K562 (cell line): ENCODE measurements at regions not wholly inside any gene's neighbourhood (a gene's known extent, or its start where the extent isn't known, plus 50 kb on each side); places are given as distances from the start of the nearest gene placed in this dataset.
A peak's percentile ranks its signal among the peaks of the same experiment; 100 is the strongest.
"Not testable (repeated sequence)": the region's sequence is repeated elsewhere in the genome, so short reads cannot be mapped to it uniquely, and the experiment has no call there.

Experiments used
- ATAC-seq: fragments of 200-7000 bp; cut with Tn5 transposase; 3 replicates; pipeline ENCODE4 v1.9.1; 2020; ENCODE audit warnings: moderate library complexity
- BruUV-seq: library from RNA; stranded (reverse); fragments of 400-500 nt; replicated peaks from 2 replicates; lab custom pipeline; 2021; lab: Mats Ljungman, UMichigan
- CTCF ChIA-PET: fragments of 300-600 bp; formaldehyde crosslinking; extraction: SDS; loops from one replicate; lab custom pipeline; 2021; ENCODE audit warnings: low intra/inter-chr PET ratio; lab: Yijun Ruan, JAX
- POLR2A ChIA-PET: fragments of 300-600, 350-650 bp; sonication (Branson Sonifier 250); formaldehyde crosslinking; extraction: SDS; loops from one replicate; lab custom pipeline; 2021; ENCODE audit warnings: antibody characterized with exemption, inconsistent platforms; lab: Yijun Ruan, JAX
- DNase-seq, 4 experiments: peaks; one replicate each; pipeline versions ENCODE4 v3.0.0 to v3.0.0-alpha.2; 2011 to 2018; ENCODE audit warnings: low spot score in 3 of 4, mixed read lengths in 3 of 4; ENCODE audit errors: extremely low read depth in 1 of 4
- FAIRE-seq: peaks from 2 replicates; lab custom pipeline; 2011; peaks lifted over from hg19 to GRCh38; lab: Jason Lieb, UNC
- H2AFZ ChIP-seq: 2 replicates; pipeline ENCODE4 v1.6.0; 2011; ENCODE audit warnings: low read depth, low read length, control low read depth, inconsistent platforms
- H3K27ac ChIP-seq: fragments of 200-600 bp; 3 replicates; pipeline ENCODE4 v1.8.0; 2011; ENCODE audit warnings: low read depth, mild to moderate bottlenecking, control low read depth, inconsistent platforms, low read length, moderate library complexity, mixed read lengths; ENCODE audit errors: extremely low read depth
- H3K27me3 ChIP-seq, 2 experiments: fragments of 300-600 bp in 1 of 2; 2 replicates in 1 of 2; 3 replicates in 1 of 2; pipeline versions ENCODE4 v1.6.0 to v1.8.0; 2011; ENCODE audit warnings: inconsistent platforms in 2 of 2, low read length in 2 of 2, mild to moderate bottlenecking in 1 of 2, mixed read lengths in 1 of 2, moderate library complexity in 1 of 2; ENCODE audit not compliant: control insufficient read depth in 2 of 2, insufficient read depth in 2 of 2
- H3K36me3 ChIP-seq: fragments of 300-600 bp; 3 replicates; pipeline ENCODE4 v1.8.0; 2011; ENCODE audit warnings: mild to moderate bottlenecking, low read length, inconsistent platforms; ENCODE audit not compliant: control insufficient read depth, insufficient read depth
- H3K4me1 ChIP-seq, 2 experiments: fragments of 200-600 bp in 1 of 2; replicated peaks in 1 of 2; 2 replicates in 1 of 2; 3 replicates in 1 of 2; pipeline versions ENCODE4 v1.5.1 to v1.8.0; 2011; ENCODE audit warnings: inconsistent platforms in 2 of 2, low read length in 2 of 2, mild to moderate bottlenecking in 1 of 2, mixed read lengths in 1 of 2, moderate library complexity in 1 of 2; ENCODE audit not compliant: control insufficient read depth in 2 of 2, insufficient read depth in 2 of 2
- H3K4me2 ChIP-seq: 2 replicates; pipeline ENCODE4 v1.6.1; 2011; ENCODE audit warnings: low read length, control low read depth, inconsistent platforms, mixed read lengths; ENCODE audit not compliant: insufficient read depth
- H3K4me3 ChIP-seq: fragments of 200-600 bp; sonication (generic), shearing (Covaris generic); 2 replicates; pipeline ENCODE4 v1.5.1; 2016; ENCODE audit warnings: control low read depth, inconsistent platforms
- H3K79me2 ChIP-seq: fragments of 200-600 bp; 3 replicates; pipeline ENCODE4 v1.8.0; 2011; ENCODE audit warnings: low read length, inconsistent platforms; ENCODE audit not compliant: control insufficient read depth, insufficient read depth
- H3K9ac ChIP-seq, 2 experiments: 2 replicates each; pipeline versions ENCODE4 v1.6.0 to v1.6.1; 2011; ENCODE audit warnings: low read depth in 2 of 2, low read length in 2 of 2, control low read depth in 1 of 2, inconsistent platforms in 1 of 2, mild to moderate bottlenecking in 1 of 2, mixed read lengths in 1 of 2; ENCODE audit not compliant: insufficient read depth in 1 of 2
- H3K9me1 ChIP-seq: one replicate; pipeline ENCODE4 v1.6.0; 2011; ENCODE audit warnings: inconsistent platforms, mild to moderate bottlenecking, low read length, moderate library complexity; ENCODE audit not compliant: control insufficient read depth, insufficient read depth
- H3K9me3 ChIP-seq: replicated peaks from 2 replicates; pipeline ENCODE4 v1.5.1; 2011; ENCODE audit warnings: low read depth, low read length, inconsistent platforms; ENCODE audit not compliant: control insufficient read depth, insufficient read depth
- H4K20me1 ChIP-seq: replicated peaks from 2 replicates; pipeline ENCODE4 v1.6.1; 2011; ENCODE audit warnings: low read length, inconsistent platforms, mixed read lengths; ENCODE audit not compliant: control insufficient read depth, insufficient read depth
- BRF1 ChIP-seq: IDR thresholded peaks from 3 replicates; pipeline ENCODE4 v1.6.1; 2011; ENCODE audit warnings: borderline replicate concordance, mild to moderate bottlenecking; ENCODE audit not compliant: insufficient read length; ENCODE audit errors: extremely low read depth
- CBFB ChIP-seq: sonication (generic); formaldehyde crosslinking; IDR thresholded peaks from 2 replicates; pipeline ENCODE4 v1.4.0; 2020; ENCODE audit warnings: mild to moderate bottlenecking, missing genetic modification reagents
- CBX3 ChIP-seq, 2 experiments: IDR thresholded peaks; 1 replicate in 1 of 2; 2 replicates in 1 of 2; pipeline ENCODE4 v1.6.1; 2012; ENCODE audit warnings: inconsistent platforms in 2 of 2, low read length in 2 of 2, borderline replicate concordance in 1 of 2, control low read depth in 1 of 2
- CBX5 ChIP-seq: IDR thresholded peaks from 2 replicates; pipeline ENCODE4 v1.6.1; 2014; ENCODE audit warnings: low read depth, borderline replicate concordance
- NUFIP1 ChIP-seq: fragments of 450-650 bp; IDR thresholded peaks from 2 replicates; pipeline ENCODE4 v1.6.1; 2018; ENCODE audit not compliant: partially characterized antibody
- TRIM25 ChIP-seq: fragments of 450-650 bp; IDR thresholded peaks from 2 replicates; pipeline ENCODE4 v1.7.0; 2016; ENCODE audit warnings: borderline replicate concordance
- WGBS: fragments of 100-300 bp; shearing (Covaris generic); methylation state at CpG from one replicate; pipeline ENCODE4 v1.1.6; 2016; ENCODE audit warnings: low coverage, mixed read lengths; ENCODE audit not compliant: insufficient coverage; ENCODE audit errors: missing lambda C conversion rate; 5-methylcytosine and 5-hydroxymethylcytosine counted together
- in situ Hi-C: fragments of 300-500 bp; cut with MboI; formaldehyde crosslinking; loops from 4 replicates; pipeline ENCODE4 v1.15.0; 2018; ENCODE audit warnings: inconsistent platforms, mixed read lengths
- intact Hi-C: fragments of 100-400 bp; cut with micrococcal nuclease; formaldehyde crosslinking; loops from 2 replicates; pipeline ENCODE4 v1.14.2; 2022

- ATAC-seq, CTCF ChIA-PET, H3K27ac ChIP-seq, H3K9me3 ChIP-seq, H3K79me2 ChIP-seq: not testable (repeated sequence)
- TF ChIP-seq CBX3 (IDR thresholded peaks at IDR 0.05; ENCODE audit: borderline replicate concordance in 1 of 2, low read length in 2 of 2), result 0 out of 3 replicates have a peak, but pooled peaks of 1 of the 2 experiments have one; percentile 17
- 0 out of 2 replicates have a peak, but pooled peaks have one; percentile 20 for TF ChIP-seq CBX5
- TF ChIP-seq, all 486 proteins: peak for 2; not testable (repeated sequence) for 484
- FAIRE-seq, H3K4me3 ChIP-seq, H3K9me1 ChIP-seq, H3K27me3 ChIP-seq, POLR2A ChIA-PET, in situ Hi-C loops, DNase-seq, H2AFZ ChIP-seq, H3K9ac ChIP-seq, BruUV-seq, H3K4me2 ChIP-seq, H4K20me1 ChIP-seq, H3K4me1 ChIP-seq, H3K36me3 ChIP-seq: not testable (repeated sequence)
- WGBS, result 4% methylated on average over 7 of the region's 7 CpGs
- intact Hi-C loops, result loop anchor here (10.0 kb wide), 1 partner anchor 283 kb away; no protein-coding TSS in a partner anchor
These were observed 250.9 kb downstream of the ANKRD50 start for GRCh38 chr4:124461592-124461991.

GRCh38 chr4:124462954-124463828 lies 249.3 kb downstream of the ANKRD50 start:
- H3K27me3 ChIP-seq, result no peaks in the 10 kb centered on the region
- no peaks in the 10 kb centered on the region for H3K9me3 ChIP-seq
- no peak for DNase-seq
- no TSS peak for BruUV-seq
- H3K79me2 ChIP-seq, result no peaks in the 10 kb centered on the region
- H3K27ac ChIP-seq, result no peak overlapping the region
- intact Hi-C loops (loop anchor here (10.0 kb wide), 1 partner anchor 282 kb away; no protein-coding TSS in a partner anchor), in situ Hi-C loops (no loop called here)
- H4K20me1 ChIP-seq, result no peaks in the 10 kb centered on the region
- FAIRE-seq, result no peak
- no peak for ATAC-seq
- CTCF ChIA-PET, result no interaction called here
- no peak overlapping the region for H3K9ac ChIP-seq
- H3K36me3 ChIP-seq, result no peaks in the 10 kb centered on the region
- TF ChIP-seq CBFB (no peak), BRF1 (no peak), TRIM25 (no peak), NUFIP1 (no peak)
- H3K4me1 ChIP-seq, result no peaks in the 10 kb centered on the region
- POLR2A ChIA-PET, result no interaction called here
- no peak overlapping the region for H3K4me2 ChIP-seq
- 7% methylated on average over 18 of the region's 18 CpGs for WGBS
- no peak overlapping the region for H3K4me3 ChIP-seq
- H2AFZ ChIP-seq, result no peak overlapping the region
- no peaks in the 10 kb centered on the region for H3K9me1 ChIP-seq
